Endothelial cell of umbilical vein (primary cell): ENCODE measurements at regions not wholly inside any gene's neighbourhood (a gene's known extent, or its start where the extent isn't known, plus 50 kb on each side); places are given as distances from the start of the nearest gene placed in this dataset.

ENCODE experiments used
- BruUV-seq: library from RNA; stranded (reverse); fragments of 400-500 nt; replicated peaks from 2 replicates; lab custom pipeline; 2021; lab: Mats Ljungman, UMichigan
- CTCF ChIA-PET: fragments of 300-600, 350-600 bp; sonication (Branson Sonifier 250); formaldehyde crosslinking; loops from one replicate; lab custom pipeline; 2021; ENCODE audit warnings: antibody characterized with exemption, inconsistent platforms; lab: Charles Lee
- POLR2A ChIA-PET: fragments of 300-600, 350-600 bp; sonication (Branson Sonifier 250); formaldehyde crosslinking; loops from one replicate; lab custom pipeline; 2021; ENCODE audit warnings: antibody characterized with exemption, inconsistent platforms; lab: Charles Lee
- DNase-seq: peaks from one replicate; pipeline ENCODE4 v3.0.0-alpha.2; 2011; ENCODE audit warnings: low read depth, low spot score
- FAIRE-seq: peaks from 2 replicates; lab custom pipeline; 2011; peaks lifted over from hg19 to GRCh38; lab: Jason Lieb, UNC
- H2AFZ ChIP-seq: 2 replicates; pipeline ENCODE4 v1.6.0; 2012; ENCODE audit warnings: low read depth, low read length, control low read depth, inconsistent platforms
- H3K27ac ChIP-seq: 2 replicates; pipeline ENCODE4 v1.5.1; 2011; ENCODE audit warnings: low read depth, mild to moderate bottlenecking, control low read depth, low read length, moderate library complexity; ENCODE audit not compliant: insufficient read depth
- H3K27me3 ChIP-seq, 2 experiments: 2 replicates each; pipeline versions ENCODE4 v1.6.0 to v1.6.1; 2011; ENCODE audit warnings: low read length in 2 of 2, mixed read lengths in 1 of 2; ENCODE audit not compliant: control insufficient read depth in 2 of 2, insufficient read depth in 2 of 2
- H3K36me3 ChIP-seq, 2 experiments: 2 replicates in 1 of 2; 3 replicates in 1 of 2; pipeline ENCODE4 v1.5.1; 2011; ENCODE audit warnings: low read length in 2 of 2, mild to moderate bottlenecking in 1 of 2, moderate library complexity in 1 of 2; ENCODE audit not compliant: control insufficient read depth in 2 of 2, insufficient read depth in 2 of 2; ENCODE audit errors: extremely low read depth in 1 of 2
- H3K4me1 ChIP-seq: 3 replicates; pipeline ENCODE4 v1.5.1; 2011; ENCODE audit warnings: mild to moderate bottlenecking, low read length; ENCODE audit not compliant: control insufficient read depth, insufficient read depth; ENCODE audit errors: extremely low read depth
- H3K4me2 ChIP-seq: 2 replicates; pipeline ENCODE4 v1.6.1; 2011; ENCODE audit warnings: low read length, control low read depth, mixed read lengths; ENCODE audit not compliant: insufficient read depth
- H3K4me3 ChIP-seq, 3 experiments: fragments of 200-600 bp in 1 of 3; sonication (generic), shearing (Covaris generic) in 1 of 3; replicated peaks in 1 of 3; 2 replicates each; pipeline ENCODE4 v1.5.1; 2011 to 2016; ENCODE audit warnings: control low read depth in 3 of 3, low read length in 3 of 3, mild to moderate bottlenecking in 2 of 3, inconsistent platforms in 1 of 3, low read depth in 1 of 3, moderate library complexity in 1 of 3; ENCODE audit not compliant: insufficient read depth in 1 of 3
- H3K79me2 ChIP-seq: 2 replicates; pipeline ENCODE4 v1.6.0; 2012; ENCODE audit warnings: low read length, inconsistent platforms; ENCODE audit not compliant: control insufficient read depth, insufficient read depth
- H3K9ac ChIP-seq: replicated peaks from 2 replicates; pipeline ENCODE3; 2011; ENCODE audit warnings: low read length, control low read depth; ENCODE audit not compliant: insufficient read depth; ENCODE audit errors: extremely low read depth
- H3K9me1 ChIP-seq: replicated peaks from 3 replicates; pipeline ENCODE4 v1.6.0; 2011; ENCODE audit warnings: mild to moderate bottlenecking, low read length; ENCODE audit not compliant: control insufficient read depth, insufficient read depth; ENCODE audit errors: extremely low read depth
- H3K9me3 ChIP-seq: replicated peaks from 2 replicates; pipeline ENCODE4 v1.5.1; 2012; ENCODE audit warnings: low read length, inconsistent platforms; ENCODE audit not compliant: control insufficient read depth, insufficient read depth
- H4K20me1 ChIP-seq: replicated peaks from 2 replicates; pipeline ENCODE3; 2011; ENCODE audit warnings: mild to moderate bottlenecking, low read length; ENCODE audit not compliant: control insufficient read depth, insufficient read depth; ENCODE audit errors: extremely low read depth
- CTCF ChIP-seq, 2 donors: IDR thresholded peaks; 1 replicate in 1 of 2; 2 replicates in 1 of 2; pipeline ENCODE4 v1.5.1; 2011; ENCODE audit warnings: low read length in 2 of 2, mild to moderate bottlenecking in 2 of 2, moderate library complexity in 2 of 2, control low read depth in 1 of 2, inconsistent platforms in 1 of 2, low read depth in 1 of 2; ENCODE audit not compliant: insufficient read depth in 1 of 2; ENCODE audit errors: extremely low read depth in 1 of 2
- EZH2 ChIP-seq: IDR thresholded peaks from 2 replicates; pipeline ENCODE4 v1.6.1; 2012; ENCODE audit warnings: borderline replicate concordance, low read depth, mild to moderate bottlenecking, moderate library complexity, low read length, inconsistent platforms; ENCODE audit not compliant: severe bottlenecking
- dilution Hi-C: fragments of 300-500 bp; cut with MboI; formaldehyde crosslinking; loops from one replicate; pipeline ENCODE4 v1.15.0; 2019; ENCODE audit warnings: low sequenced_read_pairs; ENCODE audit not compliant: extremely low pct_ligation_motif_present
- intact Hi-C: fragments of 100-400 bp; cut with micrococcal nuclease; formaldehyde crosslinking; loops from one replicate; pipeline ENCODE4 v1.10.0; 2022

- POLR2A ChIA-PET, result no interaction called here
- CTCF ChIA-PET, result interaction anchor here (0.6 to 5.7 kb wide), 23 partner anchors 9 to 1242 kb away, joined by 3 to 43 read pairs (median 3); no protein-coding TSS in a partner anchor
Measured at GRCh38 chr9:86413971-86414880, 60.0 kb upstream of the TUT7 start.

More at GRCh38 chr9:86413971-86414880, 60.0 kb upstream of the TUT7 start:
- no peak overlapping the region for H2AFZ ChIP-seq
- no peak overlapping the region for H3K27ac ChIP-seq
- no peaks in the 10 kb centered on the region for H3K36me3 ChIP-seq
- dilution Hi-C loops, result no loop called here
- no peak overlapping the region for H3K4me2 ChIP-seq
- H3K79me2 ChIP-seq, result no peaks in the 10 kb centered on the region
- no peak overlapping the region for H3K4me3 ChIP-seq
- no peak overlapping the region for H3K9ac ChIP-seq
- no TSS peak for BruUV-seq
- H3K9me1 ChIP-seq, result no peaks in the 10 kb centered on the region
- H3K27me3 ChIP-seq, result no peaks in the 10 kb centered on the region
- peak; percentile 74 for FAIRE-seq
- peak; percentile 30 to 31 for TF ChIP-seq CTCF (IDR thresholded peaks at IDR 0.05; ENCODE audit: extremely low read depth in 1 of 2, insufficient read depth in 1 of 2, low read depth in 1 of 2, low read length in 2 of 2)
- TF ChIP-seq EZH2, result no peak
- no peaks in the 10 kb centered on the region for H3K9me3 ChIP-seq
- H4K20me1 ChIP-seq, result no peaks in the 10 kb centered on the region
- no peaks in the 10 kb centered on the region for H3K4me1 ChIP-seq
- intact Hi-C loops, result loop anchor here (1.0 to 5.0 kb wide), 2 partner anchors 57 to 910 kb away; no protein-coding TSS in a partner anchor
- DNase-seq, result peak; percentile 47
